H1 (cell line): ENCODE measurements at regions not wholly inside any gene's neighbourhood (a gene's known extent, or its start where the extent isn't known, plus 50 kb on each side); places are given as distances from the start of the nearest gene placed in this dataset.

Source experiments
- CTCF ChIA-PET: fragments of 300-600 bp; sonication (Branson Sonifier 250); formaldehyde crosslinking; loops from one replicate; lab custom pipeline; 2021; ENCODE audit not compliant: partially characterized antibody; lab: Charles Lee
- POLR2A ChIA-PET: fragments of 300-600 bp; sonication (Branson Sonifier 250); formaldehyde crosslinking; loops from one replicate; lab custom pipeline; 2021; ENCODE audit warnings: inconsistent platforms; ENCODE audit not compliant: partially characterized antibody; lab: Charles Lee
- DNase-seq, 2 experiments: peaks; one replicate each; pipeline versions ENCODE4 v3.0.0 to v3.0.0-alpha.2; 2010 to 2022; ENCODE audit warnings: low spot score in 2 of 2, low read depth in 1 of 2, mixed read lengths in 1 of 2
- FAIRE-seq: peaks from 2 replicates; lab custom pipeline; 2011; peaks lifted over from hg19 to GRCh38; lab: Jason Lieb, UNC
- H2AFZ ChIP-seq: 2 replicates; pipeline ENCODE4 v1.8.1; 2012; ENCODE audit warnings: low read length, inconsistent platforms
- H2AK5ac ChIP-seq: 2 replicates; pipeline ENCODE4 v1.6.1; 2013; ENCODE audit warnings: low read depth, low read length
- H2BK120ac ChIP-seq: replicated peaks from 2 replicates; pipeline ENCODE3; 2013; ENCODE audit warnings: low read depth, low read length, inconsistent platforms
- H2BK12ac ChIP-seq: 2 replicates; pipeline ENCODE4 v1.6.1; 2013; ENCODE audit warnings: low read depth, low read length
- H2BK15ac ChIP-seq: 2 replicates; pipeline ENCODE4 v1.6.1; 2013; ENCODE audit warnings: low read length
- H2BK20ac ChIP-seq: 2 replicates; pipeline ENCODE4 v1.6.1; 2013; ENCODE audit warnings: low read length
- H2BK5ac ChIP-seq: 2 replicates; pipeline ENCODE4 v1.6.1; 2013; ENCODE audit warnings: low read depth, low read length
- H3K14ac ChIP-seq: 2 replicates; pipeline ENCODE4 v1.6.1; 2013; ENCODE audit warnings: inconsistent platforms; ENCODE audit not compliant: insufficient read length
- H3K18ac ChIP-seq: 2 replicates; pipeline ENCODE4 v1.6.1; 2013; ENCODE audit warnings: low read length; ENCODE audit errors: extremely low read depth
- H3K23ac ChIP-seq: 2 replicates; pipeline ENCODE4 v1.6.1; 2013; ENCODE audit warnings: inconsistent platforms; ENCODE audit not compliant: insufficient read length
- H3K23me2 ChIP-seq: 2 replicates; pipeline ENCODE4 v1.6.1; 2013; ENCODE audit warnings: low read depth, low read length
- H3K27ac ChIP-seq: 2 replicates; pipeline ENCODE4 v1.6.1; 2011; ENCODE audit warnings: low read depth, low read length, inconsistent platforms
- H3K27me3 ChIP-seq, 4 experiments: replicated peaks in 1 of 4; 1 replicate in 1 of 4; 2 replicates in 3 of 4; pipeline versions ENCODE4 v1.6.1 to v1.8.1; 2011 to 2013; ENCODE audit warnings: low read length in 3 of 4, mild to moderate bottlenecking in 3 of 4, inconsistent platforms in 2 of 4, mixed read lengths in 2 of 4, moderate library complexity in 1 of 4; ENCODE audit not compliant: control insufficient read depth in 3 of 4, insufficient read depth in 3 of 4; ENCODE audit errors: extremely low read depth in 1 of 4
- H3K36me3 ChIP-seq, 4 experiments: 2 replicates each; pipeline versions ENCODE4 v1.6.1 to v1.8.1; 2011 to 2013; ENCODE audit warnings: mild to moderate bottlenecking in 4 of 4, low read length in 3 of 4, moderate library complexity in 2 of 4, control low read depth in 1 of 4, inconsistent platforms in 1 of 4; ENCODE audit not compliant: insufficient read depth in 4 of 4, control insufficient read depth in 2 of 4
- H3K4ac ChIP-seq: replicated peaks from 2 replicates; pipeline ENCODE3; 2013; ENCODE audit warnings: low read length, low read depth, mixed read lengths, inconsistent platforms; ENCODE audit not compliant: insufficient read length
- H3K4me1 ChIP-seq, 4 experiments: replicated peaks in 1 of 4; 1 replicate in 1 of 4; 2 replicates in 3 of 4; pipeline versions ENCODE4 v1.6.1 to v1.8.1; 2011 to 2013; ENCODE audit warnings: low read length in 3 of 4, inconsistent platforms in 2 of 4, mixed read lengths in 1 of 4; ENCODE audit not compliant: insufficient read depth in 4 of 4, control insufficient read depth in 3 of 4
- H3K4me2 ChIP-seq, 2 experiments: 2 replicates each; pipeline versions ENCODE4 v1.6.1 to v1.8.1; 2011 to 2013; ENCODE audit warnings: low read depth in 2 of 2, low read length in 2 of 2, control low read depth in 1 of 2, inconsistent platforms in 1 of 2, mild to moderate bottlenecking in 1 of 2; ENCODE audit not compliant: insufficient read depth in 1 of 2
- H3K4me3 ChIP-seq, 4 experiments: fragments of 200-600, 300-600 bp in 1 of 4; sonication (generic), shearing (Covaris generic), sonication (Bioruptor Twin) in 1 of 4; 2 replicates each; pipeline versions ENCODE4 v1.5.1 to v1.8.1; 2011 to 2016; ENCODE audit warnings: low read length in 4 of 4, low read depth in 3 of 4, control low read depth in 2 of 4, inconsistent platforms in 2 of 4, mild to moderate bottlenecking in 2 of 4, mixed read lengths in 1 of 4, moderate library complexity in 1 of 4; ENCODE audit not compliant: insufficient read depth in 2 of 4; ENCODE audit errors: extremely low read depth in 1 of 4
- H3K56ac ChIP-seq: replicated peaks from 2 replicates; pipeline ENCODE3; 2013; ENCODE audit warnings: low read depth, mild to moderate bottlenecking, mixed read lengths, low read length, inconsistent platforms; ENCODE audit not compliant: insufficient read length
- H3K79me1 ChIP-seq: 2 replicates; pipeline ENCODE4 v1.6.1; 2013; ENCODE audit warnings: low read depth, low read length, control low read depth
- H3K79me2 ChIP-seq, 2 experiments: 2 replicates each; pipeline versions ENCODE4 v1.6.1 to v1.8.1; 2012 to 2013; ENCODE audit warnings: low read length in 2 of 2, mild to moderate bottlenecking in 2 of 2, inconsistent platforms in 1 of 2; ENCODE audit not compliant: insufficient read depth in 2 of 2, control insufficient read depth in 1 of 2
- H3K9ac ChIP-seq, 4 experiments: replicated peaks in 1 of 4; 1 replicate in 1 of 4; 2 replicates in 3 of 4; pipeline versions ENCODE4 v1.6.1 to v1.8.1; 2011 to 2013; ENCODE audit warnings: low read depth in 3 of 4, low read length in 3 of 4, control low read depth in 2 of 4, mild to moderate bottlenecking in 2 of 4, moderate library complexity in 2 of 4, inconsistent platforms in 1 of 4; ENCODE audit errors: extremely low read depth in 1 of 4
- H3K9me3 ChIP-seq, 2 experiments: 2 replicates each; pipeline versions ENCODE4 v1.6.1 to v1.8.1; 2012 to 2013; ENCODE audit warnings: mild to moderate bottlenecking in 2 of 2, moderate library complexity in 2 of 2, control low read depth in 1 of 2, inconsistent platforms in 1 of 2, low read depth in 1 of 2, low read length in 1 of 2, mixed read lengths in 1 of 2; ENCODE audit not compliant: insufficient read depth in 2 of 2
- H4K20me1 ChIP-seq, 2 experiments: replicated peaks in 1 of 2; 2 replicates each; pipeline versions ENCODE3 to v1.8.1; 2011 to 2013; ENCODE audit warnings: inconsistent platforms in 2 of 2, low read length in 2 of 2, mild to moderate bottlenecking in 1 of 2; ENCODE audit not compliant: insufficient read depth in 2 of 2, control insufficient read depth in 1 of 2
- H4K5ac ChIP-seq: 2 replicates; pipeline ENCODE4 v1.6.1; 2013; ENCODE audit warnings: low read length, low read depth, mixed read lengths, inconsistent platforms; ENCODE audit not compliant: insufficient read length
- H4K8ac ChIP-seq: 2 replicates; pipeline ENCODE4 v1.8.0; 2013; ENCODE audit warnings: mild to moderate bottlenecking, moderate library complexity, low read length, inconsistent platforms; ENCODE audit not compliant: insufficient read depth; ENCODE audit errors: extremely low read depth
- H4K91ac ChIP-seq: replicated peaks from 2 replicates; pipeline ENCODE3; 2013; ENCODE audit warnings: low read length, mixed read lengths, inconsistent platforms; ENCODE audit not compliant: insufficient read length
- CHD7 ChIP-seq: fragments of 300-600 bp; sonication (generic); IDR thresholded peaks from 2 replicates; pipeline ENCODE4 v1.7.1; 2012; ENCODE audit warnings: low read length, moderate library complexity, mild to moderate bottlenecking, inconsistent platforms; ENCODE audit not compliant: insufficient replicate concordance
- WGBS, 2 experiments: shearing (Covaris generic) in 1 of 2; methylation state at CpG; one replicate each; pipeline versions ENCODE4 v1.1.6 to v1.1.7; 2013 to 2015; ENCODE audit warnings: low lambda C conversion rate in 2 of 2, mixed read lengths in 2 of 2, inconsistent platforms in 1 of 2, low coverage in 1 of 2, missing lambda C conversion rate in 1 of 2; ENCODE audit not compliant: insufficient replicate concordance in 2 of 2, insufficient coverage in 1 of 2, insufficient read length in 1 of 2; ENCODE audit errors: extremely low coverage in 1 of 2, missing lambda C conversion rate in 1 of 2; 5-methylcytosine and 5-hydroxymethylcytosine counted together

DNA sequence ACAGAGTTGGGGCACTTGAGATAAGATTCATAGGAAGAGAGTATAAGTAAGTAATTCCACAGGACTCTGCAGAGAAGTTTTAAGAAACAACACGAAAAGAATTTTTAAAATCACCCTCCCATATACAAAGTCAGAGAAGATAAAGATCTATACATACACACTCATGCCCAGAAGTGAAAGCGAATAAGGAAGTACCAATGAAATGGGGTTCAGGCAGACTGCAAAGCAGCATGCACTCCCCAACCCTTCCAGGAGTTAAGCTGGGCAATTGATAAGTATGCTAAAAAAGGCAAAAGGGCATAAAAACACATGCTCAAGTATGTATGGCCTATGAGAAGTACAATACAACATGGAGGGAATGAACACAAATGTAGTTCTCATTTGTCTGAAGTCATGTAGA, 246.2 kb upstream of the GRIP1 start:
- FAIRE-seq: no peak
- TF ChIP-seq CHD7: no peak

More for the DNA sequence above, 246.2 kb upstream of the GRIP1 start:
- Histone ChIP-seq H3K18ac (no peak overlapping the region), H3K56ac (no peak overlapping the region), H2BK12ac (no peak overlapping the region), H3K4me1 (peaks cover 0 to 4% (median 2%) of the 10 kb centered on the region in 4 experiments; a peak in 2 of 7 replicates), H2AK5ac (no peak overlapping the region), H2BK20ac (no peak overlapping the region), H3K27ac (no peak overlapping the region), H3K9me3 (no peaks in the 10 kb centered on the region), H3K14ac (no peak overlapping the region), H4K8ac (no peak overlapping the region), H3K23ac (no peak overlapping the region), H2AFZ (no peak overlapping the region), H3K4me2 (no peak overlapping the region), H3K27me3 (peaks cover 0 to 1% (median 0%) of the 10 kb centered on the region in 4 experiments; a peak in 1 of 7 replicates), H3K4ac (no peak overlapping the region), H2BK15ac (no peak overlapping the region), H3K79me1 (no peaks in the 10 kb centered on the region), H2BK5ac (no peak overlapping the region), H3K4me3 (no peak overlapping the region), H3K9ac (no peak overlapping the region), H3K23me2 (no peaks in the 10 kb centered on the region), H4K5ac (no peak overlapping the region), H2BK120ac (no peak overlapping the region), H4K91ac (no peak overlapping the region), H3K79me2 (no peaks in the 10 kb centered on the region; a peak in 1 of 4 replicates), H3K36me3 (no peaks in the 10 kb centered on the region), H4K20me1 (no peaks in the 10 kb centered on the region)
- ChIA-PET CTCF (no interaction called here), POLR2A (no interaction called here)
- DNase-seq: no peak
- 95% methylated on average over 2 of the region's 2 CpGs; no CpG with 5 or more reads in 1 of the 2 experiments for WGBS, 2 experiments
